Ishikawa (cell line): ENCODE measurements at regions not wholly inside any gene's neighbourhood (a gene's known extent, or its start where the extent isn't known, plus 50 kb on each side); places are given as distances from the start of the nearest gene placed in this dataset.

ENCODE experiments used
- CEBPB ChIP-seq: IDR thresholded peaks from 2 replicates; pipeline ENCODE4 v1.6.1; 2012
- CREB1 ChIP-seq: IDR thresholded peaks from 2 replicates; pipeline ENCODE4 v1.6.1; 2012; ENCODE audit warnings: low read depth
- EGR1 ChIP-seq: IDR thresholded peaks from 2 replicates; pipeline ENCODE4 v1.6.1; 2012
- MAX ChIP-seq: IDR thresholded peaks from 2 replicates; pipeline ENCODE4 v1.6.1; 2012
- RAD21 ChIP-seq: IDR thresholded peaks from 2 replicates; pipeline ENCODE4 v1.6.1; 2012; ENCODE audit warnings: low read depth
- REST ChIP-seq: IDR thresholded peaks from 2 replicates; pipeline ENCODE4 v1.6.1; 2012; ENCODE audit warnings: low read depth, mild to moderate bottlenecking
- ZBTB7A ChIP-seq: IDR thresholded peaks from 2 replicates; pipeline ENCODE4 v1.6.1; 2012; ENCODE audit warnings: low read depth

GRCh38 chr5:35487233-35488025 is 130.2 kb upstream of the SPEF2 start:
- TF ChIP-seq CREB1 (no peak), RAD21 (no peak), CEBPB (no peak), MAX (no peak), REST (no peak), EGR1 (no peak), ZBTB7A (no peak)
